HepG2 (cell line): ENCODE measurements at regions not wholly inside any gene's neighbourhood (a gene's known extent, or its start where the extent isn't known, plus 50 kb on each side); places are given as distances from the start of the nearest gene placed in this dataset.

Experiments used
- ATAC-seq: fragments of 200-7000 bp; cut with Tn5 transposase; 3 replicates; pipeline ENCODE4 v1.9.1; 2020; ENCODE audit warnings: mild to moderate bottlenecking, moderate library complexity
- BruUV-seq: library from RNA; stranded (reverse); fragments of 400-500 nt; replicated peaks from 2 replicates; lab custom pipeline; 2021; lab: Mats Ljungman, UMichigan
- CTCF ChIA-PET: fragments of 300-600 bp; formaldehyde crosslinking; extraction: SDS; loops from one replicate; lab custom pipeline; 2021; ENCODE audit warnings: low total read pairs, inconsistent platforms, low intra/inter-chr PET ratio; lab: Yijun Ruan, JAX
- POLR2A ChIA-PET: fragments of 350-600 bp; sonication (Branson Sonifier 250); formaldehyde crosslinking; loops from one replicate; lab custom pipeline; 2020; ENCODE audit warnings: antibody characterized with exemption, inconsistent platforms; lab: Yijun Ruan, JAX
- DNase-seq: peaks from one replicate; pipeline ENCODE4 v3.0.0-alpha.2; 2015; ENCODE audit warnings: low spot score
- FAIRE-seq: peaks from 3 replicates; lab custom pipeline; 2011; peaks lifted over from hg19 to GRCh38; lab: Jason Lieb, UNC
- H2AFZ ChIP-seq: one replicate; pipeline ENCODE4 v1.6.1; 2011; ENCODE audit warnings: low read length, inconsistent platforms
- H3K27ac ChIP-seq: fragments of 300-600 bp; 3 replicates; pipeline ENCODE4 v1.8.0; 2011; ENCODE audit warnings: mixed run types, mild to moderate bottlenecking, mixed read lengths, low read length, inconsistent platforms; ENCODE audit not compliant: insufficient read depth; ENCODE audit errors: extremely low read length
- H3K27me3 ChIP-seq, 2 experiments: fragments of 200-600 bp in 1 of 2; 2 replicates in 1 of 2; 3 replicates in 1 of 2; pipeline versions ENCODE4 v1.6.0 to v1.8.0; 2011; ENCODE audit warnings: low read length in 2 of 2, mild to moderate bottlenecking in 2 of 2, moderate library complexity in 2 of 2, inconsistent platforms in 1 of 2; ENCODE audit not compliant: insufficient read depth in 2 of 2, control insufficient read depth in 1 of 2
- H3K36me3 ChIP-seq, 2 experiments: fragments of 200-600 bp in 1 of 2; replicated peaks in 1 of 2; 2 replicates in 1 of 2; 3 replicates in 1 of 2; pipeline versions ENCODE4 v1.5.1 to v1.8.0; 2011; ENCODE audit warnings: low read length in 2 of 2, inconsistent platforms in 1 of 2; ENCODE audit not compliant: insufficient read depth in 2 of 2, control insufficient read depth in 1 of 2
- H3K4me1 ChIP-seq: 2 replicates; pipeline ENCODE4 v1.5.1; 2012; ENCODE audit warnings: low read length, inconsistent platforms; ENCODE audit not compliant: insufficient read depth
- H3K4me2 ChIP-seq: 2 replicates; pipeline ENCODE4 v1.6.0; 2011; ENCODE audit warnings: low read depth, low read length, inconsistent platforms
- H3K4me3 ChIP-seq, 3 experiments: fragments of 200-600 bp in 1 of 3; sonication (generic), shearing (Covaris generic) in 1 of 3; replicated peaks in 1 of 3; 2 replicates each; pipeline ENCODE4 v1.5.1; 2011 to 2016; ENCODE audit warnings: low read length in 3 of 3, inconsistent platforms in 2 of 3, low read depth in 2 of 3, mild to moderate bottlenecking in 2 of 3, control low read depth in 1 of 3, mixed read lengths in 1 of 3; ENCODE audit not compliant: insufficient read depth in 1 of 3
- H3K79me2 ChIP-seq: one replicate; pipeline ENCODE4 v1.6.1; 2011; ENCODE audit warnings: low read length, inconsistent platforms; ENCODE audit not compliant: insufficient read depth
- H3K9ac ChIP-seq: 2 replicates; pipeline ENCODE4 v1.6.0; 2011; ENCODE audit warnings: mild to moderate bottlenecking, low read depth, low read length, inconsistent platforms; ENCODE audit not compliant: insufficient read depth
- H3K9me3 ChIP-seq: 2 replicates; pipeline ENCODE4 v1.5.1; 2012; ENCODE audit warnings: mild to moderate bottlenecking, low read length
- H4K20me1 ChIP-seq: 2 replicates; pipeline ENCODE4 v1.6.0; 2011; ENCODE audit warnings: inconsistent platforms, mild to moderate bottlenecking, low read length, moderate library complexity; ENCODE audit not compliant: insufficient read depth
- ATF7-NPFF ChIP-seq: sonication (generic); formaldehyde crosslinking; IDR thresholded peaks from 2 replicates; pipeline ENCODE4 v1.8.1; 2023; ENCODE audit warnings: mild to moderate bottlenecking, low read depth, missing genetic modification reagents, moderate library complexity
- EP300 ChIP-seq, 3 experiments: sonication (generic) in 1 of 3; formaldehyde crosslinking in 1 of 3; IDR thresholded peaks; 2 replicates each; pipeline versions ENCODE4 v1.5.1 to v1.6.1; 2011 to 2020; ENCODE audit warnings: low read depth in 2 of 3, low read length in 2 of 3, borderline replicate concordance in 1 of 3, improper control_type of control experiment in 1 of 3, mild to moderate bottlenecking in 1 of 3, missing genetic modification reagents in 1 of 3, moderate library complexity in 1 of 3
- GATA4 ChIP-seq: sonication (generic); IDR thresholded peaks from 2 replicates; pipeline ENCODE4 v1.6.1; 2016; ENCODE audit warnings: antibody characterized with exemption, low read depth, borderline replicate concordance
- KLF6 ChIP-seq: IDR thresholded peaks from 2 replicates; pipeline ENCODE4 v1.8.0; 2016; ENCODE audit warnings: missing biosample characterization, missing genetic modification reagents
- SMYD3 ChIP-seq: sonication (generic); formaldehyde crosslinking; IDR thresholded peaks from 2 replicates; pipeline ENCODE4 v1.8.1; 2023; ENCODE audit warnings: mild to moderate bottlenecking, missing genetic modification reagents
- SP140L ChIP-seq: sonication (generic); formaldehyde crosslinking; IDR thresholded peaks from 2 replicates; pipeline ENCODE4 v1.4.0; 2020; ENCODE audit warnings: missing genetic modification reagents, borderline replicate concordance
- TAF15 ChIP-seq: fragments of 200-400 bp; formaldehyde crosslinking; IDR thresholded peaks from one replicate; pipeline ENCODE4 v1.6.1; 2018; ENCODE audit warnings: mild to moderate bottlenecking, low read depth, low read length; ENCODE audit not compliant: poor library complexity, severe bottlenecking
- YY1 ChIP-seq: IDR thresholded peaks from 2 replicates; pipeline ENCODE4 v1.6.1; 2011; ENCODE audit warnings: low read length, low read depth, moderate library complexity, mild to moderate bottlenecking; ENCODE audit not compliant: insufficient read depth, insufficient replicate concordance
- WGBS: methylation state at CpG from one replicate; pipeline ENCODE4 v1.1.6; 2017; ENCODE audit warnings: low lambda C conversion rate; 5-methylcytosine and 5-hydroxymethylcytosine counted together
- in situ Hi-C: cut with HindIII; loops from 2 replicates; pipeline ENCODE4 v1.10.0; 2017; ENCODE audit warnings: low pct_unique_long_range_greater_than_20kb; ENCODE audit not compliant: extremely low pct_ligation_motif_present
- intact Hi-C: fragments of 100-400 bp; cut with micrococcal nuclease; formaldehyde crosslinking; loops from one replicate; pipeline ENCODE4 v1.10.0; 2022; ENCODE audit not compliant: unreplicated experiment
- TF ChIP-seq, protein P1 (sequence below): sonication (generic); formaldehyde crosslinking; IDR thresholded peaks from 2 replicates; pipeline ENCODE4 v1.4.0; 2020; ENCODE audit warnings: missing genetic modification reagents

GRCh38 chr2:162965191-162965590 lies 126.6 kb upstream of the KCNH7 start:
- Histone ChIP-seq H3K27me3 (no peaks in the 10 kb centered on the region), H3K4me3 (no peak overlapping the region), H3K9ac (no peak overlapping the region), H2AFZ (no peak overlapping the region), H3K79me2 (no peaks in the 10 kb centered on the region), H3K4me1 (no peaks in the 10 kb centered on the region), H3K36me3 (no peaks in the 10 kb centered on the region), H3K9me3 (no peaks in the 10 kb centered on the region), H3K27ac (no peak overlapping the region), H3K4me2 (no peak overlapping the region), H4K20me1 (no peaks in the 10 kb centered on the region)
- intact Hi-C loops = no loop called here
- CTCF ChIA-PET = no interaction called here
- 6% methylated on average over 5 of the region's 5 CpGs for WGBS
- DNase-seq (no peak), ATAC-seq (no peak), FAIRE-seq (no peak)
- TF ChIP-seq YY1 = no peak
- no peak for TF ChIP-seq SMYD3
- no peak for TF ChIP-seq ATF7-NPFF (CRISPR knock-in tag)
- TF ChIP-seq GATA4 = no peak
- TF ChIP-seq SP140L (CRISPR knock-in tag) = no peak
- TF ChIP-seq KLF6 = no peak
- TF ChIP-seq TAF15 = no peak
- TF ChIP-seq EP300 (IDR thresholded peaks at IDR 0.05; ENCODE audit: low read depth in 2 of 2, low read length in 2 of 2) = no peak
- TF ChIP-seq EP300 (CRISPR knock-in tag; IDR thresholded peaks at IDR 0.05; ENCODE audit: borderline replicate concordance) = no peak
- TF ChIP-seq, protein P1, sequence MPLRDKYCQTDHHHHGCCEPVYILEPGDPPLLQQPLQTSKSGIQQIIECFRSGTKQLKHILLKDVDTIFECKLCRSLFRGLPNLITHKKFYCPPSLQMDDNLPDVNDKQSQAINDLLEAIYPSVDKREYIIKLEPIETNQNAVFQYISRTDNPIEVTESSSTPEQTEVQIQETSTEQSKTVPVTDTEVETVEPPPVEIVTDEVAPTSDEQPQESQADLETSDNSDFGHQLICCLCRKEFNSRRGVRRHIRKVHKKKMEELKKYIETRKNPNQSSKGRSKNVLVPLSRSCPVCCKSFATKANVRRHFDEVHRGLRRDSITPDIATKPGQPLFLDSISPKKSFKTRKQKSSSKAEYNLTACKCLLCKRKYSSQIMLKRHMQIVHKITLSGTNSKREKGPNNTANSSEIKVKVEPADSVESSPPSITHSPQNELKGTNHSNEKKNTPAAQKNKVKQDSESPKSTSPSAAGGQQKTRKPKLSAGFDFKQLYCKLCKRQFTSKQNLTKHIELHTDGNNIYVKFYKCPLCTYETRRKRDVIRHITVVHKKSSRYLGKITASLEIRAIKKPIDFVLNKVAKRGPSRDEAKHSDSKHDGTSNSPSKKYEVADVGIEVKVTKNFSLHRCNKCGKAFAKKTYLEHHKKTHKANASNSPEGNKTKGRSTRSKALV (CRISPR knock-in tag) = no peak
- no TSS peak for BruUV-seq
- POLR2A ChIA-PET = no interaction called here
- in situ Hi-C loops = no loop called here
